ENCODE measurements at regions not wholly inside any gene's neighbourhood (a gene's known extent, or its start where the extent isn't known, plus 50 kb on each side); places are given as distances from the start of the nearest gene placed in this dataset.
"Not testable (repeated sequence)": the region's sequence is repeated elsewhere in the genome, so short reads cannot be mapped to it uniquely, and the experiment has no call there.

GRCh38 chr5:15096686-15097085 is 225.1 kb upstream of the ANKH start:
- DNase-seq (ENCODE audit: low read depth): not testable (repeated sequence)

- no peak for DNase-seq (ENCODE audit: low read depth)
These were observed 221.2 kb upstream of the ANKH start for GRCh38 chr5:15092801-15093200.

- DNase-seq (ENCODE audit: low read depth): no peak
These were observed 214.1 kb upstream of the ANKH start for GRCh38 chr5:15085671-15086070.

GRCh38 chr5:15082096-15082495 is 210.5 kb upstream of the ANKH start:
- DNase-seq (ENCODE audit: low read depth): no peak

GRCh38 chr5:15080219-15080618 is 208.6 kb upstream of the ANKH start:
- no peak for DNase-seq (ENCODE audit: low read depth)

GRCh38 chr5:15079566-15079965 is 208.0 kb upstream of the ANKH start:
- no peak for DNase-seq (ENCODE audit: low read depth)

GRCh38 chr5:15074651-15075050 is 203.1 kb upstream of the ANKH start:
- DNase-seq (ENCODE audit: low read depth): no peak

GRCh38 chr5:15073453-15073852 is 201.9 kb upstream of the ANKH start:
- DNase-seq (ENCODE audit: low read depth): no peak

- no peak for DNase-seq (ENCODE audit: low read depth)
These were observed 199.3 kb upstream of the ANKH start for GRCh38 chr5:15070907-15071306.

GRCh38 chr5:15069407-15069905 is 197.9 kb upstream of the ANKH start:
- DNase-seq (ENCODE audit: low read depth): no peak

- DNase-seq (ENCODE audit: low read depth): no peak
These were observed 193.5 kb upstream of the ANKH start for GRCh38 chr5:15065091-15065490.

GRCh38 chr5:15064396-15064795 is 192.8 kb upstream of the ANKH start:
- DNase-seq (ENCODE audit: low read depth): no peak

- DNase-seq (ENCODE audit: low read depth): no peak
These were observed 185.5 kb upstream of the ANKH start for GRCh38 chr5:15056988-15057592.

- no peak for DNase-seq (ENCODE audit: low read depth)
These were observed 172.9 kb upstream of the ANKH start for GRCh38 chr5:15044521-15044920.

GRCh38 chr5:15037247-15037908 is 165.8 kb upstream of the ANKH start:
- no peak for DNase-seq (ENCODE audit: low read depth)

- DNase-seq (ENCODE audit: low read depth): no peak
These were observed 162.8 kb upstream of the ANKH start for GRCh38 chr5:15034379-15034778.

- DNase-seq (ENCODE audit: low read depth): no peak
These were observed 159.6 kb upstream of the ANKH start for GRCh38 chr5:15031180-15031579.

- DNase-seq (ENCODE audit: low read depth): no peak
These were observed 156.2 kb upstream of the ANKH start for GRCh38 chr5:15027764-15028163.

- DNase-seq (ENCODE audit: low read depth): no peak
These were observed 155.4 kb upstream of the ANKH start for GRCh38 chr5:15026944-15027343.

GRCh38 chr5:15026011-15026893 is 154.7 kb upstream of the ANKH start:
- no peak for DNase-seq (ENCODE audit: low read depth)

- no peak for DNase-seq (ENCODE audit: low read depth)
These were observed 152.3 kb upstream of the ANKH start for GRCh38 chr5:15023846-15024245.

- no peak for DNase-seq (ENCODE audit: low read depth)
These were observed 151.7 kb upstream of the ANKH start for GRCh38 chr5:15023266-15023665.

Measured in activated T-helper 9 cell treated with anti-CD3 and anti-CD28 coated beads, Interleukin-2, amount 50 U/mL, for 16 hours (primary cell).